ENCODE measurements at regions not wholly inside any gene's neighbourhood (a gene's known extent, or its start where the extent isn't known, plus 50 kb on each side); places are given as distances from the start of the nearest gene placed in this dataset.

DNA sequence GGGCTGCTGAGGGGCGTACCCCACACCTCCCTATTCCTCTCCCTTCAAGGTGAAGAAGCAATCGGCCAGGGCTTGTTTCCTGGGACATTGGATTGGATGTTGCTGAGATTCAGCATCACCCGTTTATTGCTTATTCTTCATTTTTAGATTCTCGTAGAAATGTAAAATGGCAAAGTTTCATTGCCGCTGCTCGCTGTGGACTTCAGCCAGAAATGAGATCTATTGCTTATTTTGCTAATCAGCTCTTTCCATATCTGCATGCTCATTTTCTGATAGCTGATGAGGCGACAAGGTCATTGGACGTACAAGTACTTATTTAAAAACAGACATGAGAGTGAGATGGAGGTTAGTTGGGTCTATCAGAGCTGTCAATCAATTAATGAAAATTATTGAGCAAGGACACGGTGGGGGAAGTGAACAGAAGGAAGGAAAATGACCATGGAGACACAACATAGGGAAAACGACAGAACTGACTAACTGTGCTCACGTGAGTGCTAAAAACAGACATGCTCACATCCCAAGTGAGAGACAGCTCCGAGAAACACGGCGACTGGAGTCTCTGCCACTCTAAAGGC, 471.2 kb downstream of the NR2F2 start:
- Mint-ChIP-seq H3K4me1 (no peaks in the 10 kb centered on the region), H3K4me3 (no peak overlapping the region), H3K9me3 (peaks cover 0 to 6% (median under 1%) of the 10 kb centered on the region in 6 donors), H3K27ac (no peak overlapping the region), H3K27me3 (ENCODE audit: low read depth in 3 of 3) (peaks cover 2 to 5% (median 2%) of the 10 kb centered on the region in 3 donors), H3K36me3 (no peaks in the 10 kb centered on the region)
- DNase-seq = no peak

DNA sequence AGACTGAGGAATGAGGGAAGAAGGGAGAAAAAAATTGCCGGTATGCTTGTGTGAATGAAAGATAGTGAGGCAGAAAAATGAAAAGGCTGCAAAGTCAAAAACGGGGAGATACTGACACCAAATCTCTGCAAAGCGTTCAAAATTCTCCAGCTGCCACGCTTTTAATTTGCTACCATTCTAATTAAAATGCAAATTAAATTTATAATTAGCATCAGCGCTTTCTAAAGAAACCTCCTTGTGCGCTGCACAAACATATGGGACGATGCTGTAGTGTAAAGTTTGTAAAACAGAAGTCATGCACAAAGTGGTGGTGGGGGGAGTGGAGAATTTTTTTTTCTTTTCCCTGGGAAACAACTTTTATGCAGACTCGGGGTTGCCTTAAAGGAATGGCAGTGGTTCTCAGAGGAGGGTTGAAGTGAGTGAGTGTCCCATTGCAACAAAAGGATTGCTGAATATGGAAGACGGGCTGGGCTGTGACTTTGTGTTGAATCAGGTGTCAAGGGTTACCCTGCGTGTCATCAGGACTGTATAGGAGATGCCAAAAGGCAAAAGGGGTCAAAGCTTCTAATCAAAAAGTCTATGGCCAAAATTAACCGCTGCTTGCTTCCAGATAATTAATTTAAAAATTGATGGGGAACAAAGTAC, 472.2 kb downstream of the NR2F2 start:
- H3K4me3 Mint-ChIP-seq = no peak overlapping the region
- peaks cover 0 to 6% (median under 1%) of the 10 kb centered on the region in 6 donors for H3K9me3 Mint-ChIP-seq
- no peak for DNase-seq
- no peaks in the 10 kb centered on the region for H3K4me1 Mint-ChIP-seq
- H3K36me3 Mint-ChIP-seq = no peaks in the 10 kb centered on the region
- H3K27me3 Mint-ChIP-seq (ENCODE audit: low read depth in 3 of 3) = peaks cover 2 to 7% (median 4%) of the 10 kb centered on the region in 3 donors
- H3K27ac Mint-ChIP-seq = no peak overlapping the region

DNA sequence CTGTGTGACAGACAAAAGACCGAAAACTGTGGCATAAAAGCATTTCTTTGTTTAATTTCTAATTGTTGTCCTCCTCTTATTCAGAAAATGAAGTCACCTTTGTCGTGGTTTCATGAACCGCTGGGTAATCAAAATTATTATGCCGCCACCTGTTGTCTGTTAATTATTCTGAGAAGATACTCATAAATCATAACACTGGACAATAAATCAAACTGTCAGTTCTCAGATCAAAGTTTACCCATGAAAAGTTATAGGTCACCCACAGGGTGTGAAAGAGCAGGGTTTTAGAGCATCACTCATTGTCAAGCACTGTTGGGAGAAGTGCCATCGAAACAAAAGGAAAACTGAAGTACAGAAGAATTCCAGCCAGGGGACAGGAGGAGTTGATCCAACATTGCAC, 474.3 kb downstream of the NR2F2 start:
- no peaks in the 10 kb centered on the region for H3K36me3 Mint-ChIP-seq
- peaks cover 0 to 4% (median under 1%) of the 10 kb centered on the region in 6 donors for H3K9me3 Mint-ChIP-seq
- no peaks in the 10 kb centered on the region for H3K4me1 Mint-ChIP-seq

DNA sequence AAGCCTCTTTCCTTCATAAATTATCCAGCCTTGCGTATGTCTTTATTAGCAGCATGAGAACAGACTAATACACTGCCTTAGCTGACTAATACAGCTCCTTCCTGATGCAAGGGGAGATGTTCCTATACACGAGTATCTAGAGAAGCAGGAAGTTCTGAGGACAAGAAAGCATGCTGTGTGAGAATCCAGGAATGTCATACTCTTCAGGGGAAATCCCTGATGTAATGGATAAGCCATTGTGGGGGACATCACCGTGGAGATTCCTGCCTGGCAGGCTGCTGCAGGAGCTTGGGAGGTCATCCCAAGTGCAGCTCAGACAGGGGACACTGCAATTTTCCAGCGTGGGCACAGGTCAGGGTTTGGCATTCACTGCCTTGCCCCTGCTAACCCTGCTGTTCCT, 476.9 kb downstream of the NR2F2 start:
- Mint-ChIP-seq H3K4me3 (no peak overlapping the region), H3K27ac (no peak overlapping the region), H3K9me3 (peaks cover 0 to 3% (median 0%) of the 10 kb centered on the region in 6 donors)

More for the DNA sequence above, 474.3 kb downstream of the NR2F2 start:
- Mint-ChIP-seq H3K4me3 (no peak overlapping the region), H3K27me3 (ENCODE audit: low read depth in 3 of 3) (peaks cover 2 to 4% (median 3%) of the 10 kb centered on the region in 3 donors), H3K27ac (no peak overlapping the region)
- DNase-seq = no peak

DNA sequence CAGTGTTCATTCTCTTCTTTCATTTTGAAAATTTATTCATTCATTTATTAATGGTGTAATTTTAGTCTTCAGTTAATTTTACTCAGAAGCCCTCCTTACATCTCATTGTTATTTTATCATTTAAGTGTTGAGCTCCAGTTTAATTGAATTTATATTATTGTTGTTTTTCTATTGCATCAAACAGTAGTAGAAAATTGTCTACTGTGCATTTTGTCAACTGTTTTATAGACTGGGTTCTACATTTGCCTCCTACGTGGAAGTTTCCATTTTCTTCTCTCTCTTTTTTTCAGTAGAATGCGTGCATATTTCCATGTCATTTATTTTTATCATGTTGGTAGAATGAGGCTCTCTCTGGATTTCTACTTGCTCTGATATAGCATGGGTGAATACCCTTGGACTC, 487.4 kb downstream of the NR2F2 start:
- Mint-ChIP-seq H3K27me3 (ENCODE audit: low read depth in 3 of 3) (peaks cover 0 to 1% (median 0%) of the 10 kb centered on the region in 3 donors), H3K9me3 (peaks cover 0 to 3% (median 0%) of the 10 kb centered on the region in 6 donors), H3K36me3 (peaks cover 0 to 4% (median 0%) of the 10 kb centered on the region in 3 donors), H3K4me3 (no peak overlapping the region), H3K27ac (no peak overlapping the region), H3K4me1 (no peaks in the 10 kb centered on the region)
- no peak for DNase-seq

More for the DNA sequence above, 476.9 kb downstream of the NR2F2 start:
- DNase-seq = no peak
- Mint-ChIP-seq H3K36me3 (no peaks in the 10 kb centered on the region), H3K4me1 (no peaks in the 10 kb centered on the region), H3K27me3 (ENCODE audit: low read depth in 3 of 3) (peaks cover 0 to 2% (median 2%) of the 10 kb centered on the region in 3 donors)

DNA sequence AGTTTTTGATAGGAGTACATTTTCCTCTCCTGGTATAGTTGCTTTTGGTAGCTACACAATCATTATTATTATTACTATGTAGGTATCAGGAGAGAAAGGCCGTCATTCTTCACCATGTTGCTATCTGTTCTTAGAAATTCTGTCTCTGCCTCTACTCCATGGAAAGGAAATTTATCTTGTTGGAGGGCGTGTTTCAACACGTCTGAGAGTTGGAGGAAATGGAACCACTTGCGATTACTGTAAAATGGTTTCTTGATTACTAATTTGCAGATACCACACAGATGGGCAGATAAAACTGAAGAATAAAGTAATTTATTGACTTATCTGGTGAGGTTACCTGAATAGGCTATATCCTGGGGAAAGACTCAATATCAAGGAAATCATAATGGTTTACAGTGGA, 488.4 kb downstream of the NR2F2 start:
- H3K9me3 Mint-ChIP-seq = peaks cover 0 to 3% (median 0%) of the 10 kb centered on the region in 6 donors
- peaks cover 0 to 4% (median 0%) of the 10 kb centered on the region in 3 donors for H3K36me3 Mint-ChIP-seq
- no peaks in the 10 kb centered on the region for H3K4me1 Mint-ChIP-seq
- H3K27me3 Mint-ChIP-seq (ENCODE audit: low read depth in 3 of 3) = peaks cover 0 to 1% (median 0%) of the 10 kb centered on the region in 3 donors
- DNase-seq = no peak
- no peak overlapping the region for H3K4me3 Mint-ChIP-seq
- no peak overlapping the region for H3K27ac Mint-ChIP-seq

DNA sequence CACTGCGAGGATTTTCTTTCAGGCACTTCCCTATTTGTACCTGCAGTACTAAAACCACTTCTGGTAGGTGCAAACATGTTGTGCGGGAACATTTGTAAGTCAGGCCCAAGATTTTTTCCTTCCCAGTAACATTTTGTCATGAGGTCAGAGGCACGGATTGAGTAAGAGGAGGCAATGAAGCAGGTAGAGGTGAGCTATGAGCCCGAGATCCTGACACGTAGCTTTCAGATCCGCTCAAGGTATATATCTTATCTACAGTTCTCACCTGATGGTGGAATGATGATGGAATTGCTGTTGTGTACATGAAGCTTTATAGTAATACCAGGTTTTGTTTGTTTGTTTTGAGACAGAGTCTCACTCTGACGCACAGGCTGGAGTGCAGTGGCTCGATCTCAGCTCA, 497.5 kb downstream of the NR2F2 start:
- Mint-ChIP-seq H3K27ac (no peak overlapping the region), H3K4me1 (no peaks in the 10 kb centered on the region)

DNA sequence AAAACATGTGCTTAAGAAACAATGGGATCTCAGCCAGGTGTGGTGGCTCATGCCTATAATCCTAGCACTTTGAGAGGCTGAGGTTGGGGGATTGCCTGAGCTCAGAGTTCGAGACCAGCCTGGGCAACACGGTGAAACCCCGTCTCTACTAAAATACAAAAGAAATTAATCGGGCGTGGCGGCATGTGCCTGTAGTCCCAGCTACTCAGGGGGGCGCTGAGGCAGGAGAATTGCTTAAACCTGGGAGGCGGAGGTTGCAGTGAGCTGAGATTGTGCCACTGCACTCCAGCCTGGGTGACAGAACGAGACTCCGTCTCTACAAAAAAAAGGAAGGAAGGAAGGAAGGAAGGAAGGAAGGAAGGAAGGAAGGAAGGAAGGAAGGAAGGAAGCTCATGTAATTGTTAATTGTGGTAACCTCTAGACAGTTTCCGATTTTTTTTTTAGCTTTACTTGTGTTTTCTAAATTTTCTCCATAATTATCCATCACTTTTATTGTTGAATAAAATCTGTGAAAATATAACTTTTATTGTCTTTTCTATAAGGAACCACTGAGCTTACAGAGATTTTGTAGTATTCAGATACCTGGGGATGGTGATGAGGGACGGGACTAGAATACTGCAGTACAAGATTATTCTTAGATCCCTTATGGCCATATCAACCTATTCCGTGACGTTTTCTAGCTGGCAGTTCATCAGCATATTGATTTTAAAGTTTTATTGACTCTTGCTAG, 506.9 kb downstream of the NR2F2 start:
- H3K27ac Mint-ChIP-seq = no peak overlapping the region
- H3K9me3 Mint-ChIP-seq = peaks cover 0 to 6% (median 2%) of the 10 kb centered on the region in 6 donors
- peaks cover 0 to 4% (median 0%) of the 10 kb centered on the region in 3 donors for H3K36me3 Mint-ChIP-seq

More for the DNA sequence above, 497.5 kb downstream of the NR2F2 start:
- Mint-ChIP-seq H3K4me3 (no peak overlapping the region), H3K27me3 (ENCODE audit: low read depth in 3 of 3) (peaks cover 0 to 1% (median 0%) of the 10 kb centered on the region in 3 donors), H3K9me3 (peaks cover 0 to 4% (median 0%) of the 10 kb centered on the region in 6 donors), H3K36me3 (no peaks in the 10 kb centered on the region)
- DNase-seq = no peak

DNA sequence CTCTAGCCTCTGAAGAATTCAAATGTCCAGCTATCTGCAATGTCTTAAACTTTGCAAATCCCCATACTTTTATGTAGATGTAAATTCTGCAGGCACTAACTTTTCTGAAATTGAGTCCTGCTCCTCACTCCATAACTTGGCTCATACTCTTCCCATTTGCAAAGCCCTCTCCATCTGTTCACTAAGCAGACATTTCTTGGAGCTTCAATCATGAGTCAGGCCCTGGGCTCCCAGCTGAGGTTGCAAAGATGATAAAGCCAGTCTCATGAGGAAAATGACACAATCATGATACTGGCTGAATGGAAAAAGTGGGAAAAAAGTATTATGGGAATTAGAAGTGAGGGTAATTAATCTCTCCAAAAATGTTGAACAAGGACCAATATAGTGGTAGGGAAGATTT, 507.6 kb downstream of the NR2F2 start:
- Mint-ChIP-seq H3K36me3 (peaks cover 0 to 4% (median 0%) of the 10 kb centered on the region in 3 donors), H3K27me3 (ENCODE audit: low read depth in 3 of 3) (peaks cover 0 to 3% (median 3%) of the 10 kb centered on the region in 3 donors), H3K27ac (no peak overlapping the region)

More for the DNA sequence above, 506.9 kb downstream of the NR2F2 start:
- Mint-ChIP-seq H3K4me3 (no peak overlapping the region), H3K27me3 (ENCODE audit: low read depth in 3 of 3) (peaks cover 0 to 3% (median 3%) of the 10 kb centered on the region in 3 donors), H3K4me1 (no peaks in the 10 kb centered on the region)
- DNase-seq = no peak

DNA sequence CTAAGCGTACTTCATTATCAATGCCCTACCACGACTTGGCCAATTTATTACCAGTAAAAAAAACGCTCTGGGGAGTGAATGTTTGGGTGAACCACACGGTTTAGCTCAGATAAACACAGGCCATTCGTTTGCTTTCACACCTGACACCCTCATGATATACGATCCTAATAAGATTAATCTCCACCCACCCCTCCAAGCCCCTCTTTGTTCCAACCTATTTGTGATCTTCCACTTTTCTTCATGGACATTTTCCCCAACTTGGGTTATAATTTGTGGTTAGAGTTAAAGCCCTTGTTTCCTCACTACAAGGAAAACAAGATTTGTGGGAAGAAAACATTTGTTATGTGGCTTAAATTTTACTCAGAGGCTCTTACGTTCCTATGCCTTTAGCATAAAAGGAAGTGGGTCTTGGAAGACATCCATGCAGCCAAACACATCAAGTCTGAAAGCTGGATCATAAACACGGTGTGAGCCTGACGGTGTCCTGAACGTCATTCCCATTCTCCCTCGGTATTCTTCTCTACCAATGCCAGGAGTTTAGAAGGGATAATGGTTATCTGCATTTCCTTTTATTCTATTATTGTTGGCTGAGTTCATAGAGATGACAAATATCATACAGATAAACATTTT, 518.9 kb downstream of the NR2F2 start:
- H3K27me3 Mint-ChIP-seq (ENCODE audit: low read depth in 3 of 3) = peaks cover 0 to 4% (median 1%) of the 10 kb centered on the region in 3 donors
- H3K36me3 Mint-ChIP-seq = no peaks in the 10 kb centered on the region
- H3K4me3 Mint-ChIP-seq = no peak overlapping the region
- H3K9me3 Mint-ChIP-seq = peaks cover 0 to 30% (median 3%) of the 10 kb centered on the region in 6 donors
- no peak for DNase-seq
- H3K27ac Mint-ChIP-seq = no peak overlapping the region
- H3K4me1 Mint-ChIP-seq = no peaks in the 10 kb centered on the region

More for the DNA sequence above, 507.6 kb downstream of the NR2F2 start:
- DNase-seq = no peak
- no peaks in the 10 kb centered on the region for H3K4me1 Mint-ChIP-seq
- H3K4me3 Mint-ChIP-seq = no peak overlapping the region
- peaks cover 0 to 9% (median 3%) of the 10 kb centered on the region in 6 donors for H3K9me3 Mint-ChIP-seq

DNA sequence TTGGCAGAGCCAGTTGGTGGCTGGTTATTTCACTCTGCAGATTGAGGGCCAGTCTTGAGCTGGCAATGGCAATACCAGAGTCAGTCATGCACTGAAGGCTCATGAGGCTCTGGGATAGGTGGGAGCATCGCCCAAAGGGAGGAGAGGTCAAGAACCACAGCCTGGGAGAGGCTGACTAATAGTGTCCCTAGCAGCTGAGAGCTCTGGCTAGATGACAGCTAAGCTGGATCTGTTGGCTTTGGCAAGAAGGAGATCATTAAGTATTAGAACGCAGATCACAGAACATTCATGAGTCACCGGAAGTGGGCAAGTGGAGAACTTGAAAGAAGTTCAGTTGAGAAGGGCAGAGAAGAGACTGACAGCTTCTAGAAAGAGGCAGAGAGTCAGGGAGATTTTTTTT, 521.1 kb downstream of the NR2F2 start:
- Mint-ChIP-seq H3K9me3 (peaks cover 0 to 17% (median 2%) of the 10 kb centered on the region in 6 donors), H3K4me3 (no peak overlapping the region), H3K4me1 (no peaks in the 10 kb centered on the region), H3K27me3 (ENCODE audit: low read depth in 3 of 3) (peaks cover 0 to 6% (median 1%) of the 10 kb centered on the region in 3 donors), H3K36me3 (no peaks in the 10 kb centered on the region), H3K27ac (no peak overlapping the region)
- no peak for DNase-seq

DNA sequence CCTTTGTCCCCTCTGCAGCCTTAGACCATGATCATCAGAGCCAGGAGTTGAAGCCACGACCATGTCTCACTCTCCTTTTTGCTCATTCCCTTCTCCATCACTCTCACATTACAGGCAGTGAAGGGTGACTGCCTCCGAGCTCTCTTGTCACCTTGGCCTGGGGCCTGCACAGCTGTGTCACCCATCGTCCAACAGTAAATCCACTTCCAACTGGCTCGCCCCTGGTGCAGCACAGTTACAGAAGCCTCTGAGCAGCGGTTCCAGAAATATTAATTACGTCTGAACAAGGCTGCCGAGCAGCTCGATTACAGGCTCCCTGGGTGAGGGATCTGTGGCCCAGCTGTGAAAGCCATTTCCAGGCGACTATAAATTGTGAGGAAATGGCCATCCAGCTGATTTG, 528.2 kb downstream of the NR2F2 start:
- H3K9me3 Mint-ChIP-seq = peaks cover 0 to 8% (median 2%) of the 10 kb centered on the region in 6 donors
- peaks cover 2 to 6% (median 4%) of the 10 kb centered on the region in 3 donors for H3K27me3 Mint-ChIP-seq (ENCODE audit: low read depth in 3 of 3)
- H3K36me3 Mint-ChIP-seq = no peaks in the 10 kb centered on the region
- DNase-seq = no peak
- H3K4me3 Mint-ChIP-seq = no peak overlapping the region
- H3K27ac Mint-ChIP-seq = no peak overlapping the region
- H3K4me1 Mint-ChIP-seq = no peaks in the 10 kb centered on the region

DNA sequence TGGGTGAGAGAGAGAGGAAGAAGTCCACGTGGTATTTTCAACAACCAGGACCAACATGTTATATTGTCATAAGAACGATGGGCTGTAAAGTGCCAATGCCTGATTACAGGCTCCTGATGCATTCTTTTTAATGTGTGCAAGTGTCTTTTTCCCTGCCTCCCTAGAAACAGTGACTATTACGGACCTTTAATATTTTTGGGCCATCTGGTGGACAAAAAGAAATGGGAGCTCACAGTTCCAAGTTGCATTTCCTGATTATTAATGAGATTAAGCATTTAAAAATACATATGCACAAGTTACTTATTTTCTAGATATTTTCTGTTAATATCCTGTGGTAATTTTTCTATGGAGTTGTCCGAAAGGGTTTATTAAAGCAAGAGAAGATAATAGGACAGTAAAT, 530.2 kb downstream of the NR2F2 start:
- no peak for DNase-seq
- Mint-ChIP-seq H3K36me3 (peaks cover 0 to 2% (median 0%) of the 10 kb centered on the region in 3 donors), H3K4me3 (no peak overlapping the region), H3K27ac (no peak overlapping the region), H3K4me1 (no peaks in the 10 kb centered on the region), H3K9me3 (peaks cover 0 to 6% (median 3%) of the 10 kb centered on the region in 6 donors), H3K27me3 (ENCODE audit: low read depth in 3 of 3) (peaks cover 2 to 6% (median 4%) of the 10 kb centered on the region in 3 donors)

All from immature natural killer cell (primary cell).